ENCODE measurements at regions not wholly inside any gene's neighbourhood (a gene's known extent, or its start where the extent isn't known, plus 50 kb on each side); places are given as distances from the start of the nearest gene placed in this dataset.
"Not testable (repeated sequence)": the region's sequence is repeated elsewhere in the genome, so short reads cannot be mapped to it uniquely, and the experiment has no call there.

GRCh38 chr12:11497438-11497837 lies 102.1 kb upstream of the PRB2 start:
- TF ChIP-seq EP300 (IDR thresholded peaks at IDR 0.05) (no peak), CTCF (IDR thresholded peaks at IDR 0.05) (no peak), POLR2A (IDR thresholded peaks at IDR 0.05) (no peak)
- intact Hi-C loops (cut with DNase I) = loop anchor here in 1 of 4 donors (10.0 kb wide), 1 partner anchor 1587 kb away; no protein-coding TSS in a partner anchor
- Histone ChIP-seq H3K27ac (no peak overlapping the region), H3K4me1 (ENCODE audit: insufficient read depth) (peaks cover 1% of the 10 kb centered on the region), H3K4me3 (no peak overlapping the region), H3K9me3 (no peaks in the 10 kb centered on the region), H3K36me3 (no peaks in the 10 kb centered on the region), H3K27me3 (no peaks in the 10 kb centered on the region)
- WGBS, 3 donors = 88 to 92% (median 91%) methylated on average over 7 of the region's 7 CpGs
- no peak for DNase-seq

DNA sequence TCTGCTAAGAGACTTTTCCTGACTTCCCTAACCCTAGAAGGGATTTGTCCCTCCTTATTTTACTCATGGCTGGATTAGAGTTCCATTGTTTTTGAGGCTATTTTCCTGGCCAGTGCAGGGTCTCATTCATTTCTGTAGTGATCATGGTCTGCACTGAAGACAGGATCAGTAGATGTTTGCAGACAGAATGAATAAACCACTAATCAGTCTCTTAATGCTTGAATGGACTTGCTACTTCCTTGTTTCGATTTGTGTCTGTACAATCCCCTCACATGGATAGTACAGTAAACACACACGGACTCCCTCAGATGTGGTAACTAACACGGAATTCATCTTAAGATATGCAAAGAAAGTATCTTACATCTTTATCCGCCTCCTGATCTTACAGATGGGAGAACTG lies 102.6 kb upstream of the PRB2 start:
- intact Hi-C loops (cut with DNase I) = loop anchor here in 1 of 4 donors (10.0 kb wide), 1 partner anchor 1587 kb away; no protein-coding TSS in a partner anchor
- Histone ChIP-seq H3K9me3 (no peaks in the 10 kb centered on the region), H3K4me3 (no peak overlapping the region), H3K27ac (no peak overlapping the region), H3K27me3 (no peaks in the 10 kb centered on the region), H3K36me3 (no peaks in the 10 kb centered on the region), H3K4me1 (ENCODE audit: insufficient read depth) (peaks cover 1% of the 10 kb centered on the region)
- DNase-seq = no peak
- WGBS, 3 donors = 80 to 88% (median 85%) methylated on average over 4 of the region's 4 CpGs
- no peak for TF ChIP-seq CTCF (IDR thresholded peaks at IDR 0.05)
- TF ChIP-seq EP300 (IDR thresholded peaks at IDR 0.05) = no peak
- no peak for TF ChIP-seq POLR2A (IDR thresholded peaks at IDR 0.05)

DNA sequence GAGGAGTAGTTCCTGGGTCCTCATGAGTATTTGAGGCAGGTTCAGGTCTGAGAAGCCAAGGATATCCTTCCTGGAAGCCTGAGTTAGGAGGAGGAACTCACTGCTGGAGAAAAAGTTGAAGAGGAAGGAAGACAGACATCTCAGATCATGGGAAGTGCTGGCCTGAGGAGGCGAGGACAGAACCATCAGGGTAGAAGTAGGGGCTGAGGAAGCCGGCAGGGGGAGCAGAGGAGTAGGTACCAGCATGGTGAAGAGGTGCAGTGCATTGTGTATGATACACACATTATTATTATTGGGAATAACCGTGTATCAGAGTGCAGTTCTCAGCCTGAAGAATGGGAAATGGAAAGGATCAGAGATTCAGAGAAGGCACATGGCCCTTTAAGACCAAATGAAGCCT lies 103.2 kb upstream of the PRB2 start:
- H3K27me3 ChIP-seq; DNase-seq; H3K4me1 ChIP-seq (ENCODE audit: insufficient read depth); H3K36me3 ChIP-seq; H3K4me3 ChIP-seq; H3K27ac ChIP-seq; H3K9me3 ChIP-seq: not testable (repeated sequence)
- intact Hi-C loops (cut with DNase I) = loop anchor here in 1 of 4 donors (10.0 kb wide), 1 partner anchor 1586 kb away; no protein-coding TSS in a partner anchor
- 35 to 46% (median 45%) methylated on average over 3 of the region's 3 CpGs for WGBS, 3 donors

DNA sequence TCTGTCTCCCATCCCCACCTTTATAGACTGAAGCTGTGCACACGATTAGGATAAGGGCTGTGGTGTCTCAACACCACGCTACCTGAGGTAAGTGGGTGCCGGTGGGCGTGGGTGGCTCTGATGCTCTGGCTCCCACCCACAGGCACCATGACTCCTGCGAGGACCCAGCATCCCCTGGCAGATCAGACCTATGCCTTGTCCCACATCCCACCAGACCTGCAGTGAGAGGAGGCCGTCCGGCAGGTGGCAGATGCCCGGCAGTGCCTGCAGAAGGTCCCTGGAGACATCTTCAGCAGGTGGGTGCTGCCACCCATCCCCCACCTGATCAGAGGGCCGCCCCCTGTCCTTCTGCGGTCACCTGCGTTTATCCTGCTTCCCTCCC lies 104.4 kb upstream of the PRB2 start:
- peaks cover 1% of the 10 kb centered on the region for H3K4me1 ChIP-seq (ENCODE audit: insufficient read depth)
- no peaks in the 10 kb centered on the region for H3K27me3 ChIP-seq
- H3K36me3 ChIP-seq = no peaks in the 10 kb centered on the region
- WGBS, 3 donors = 60 to 68% (median 64%) methylated on average over 9 to 11 of the region's 11 CpGs
- no peak for DNase-seq
- no peak overlapping the region for H3K27ac ChIP-seq
- TF ChIP-seq CTCF (IDR thresholded peaks at IDR 0.05) (no peak), POLR2A (IDR thresholded peaks at IDR 0.05) (no peak), EP300 (IDR thresholded peaks at IDR 0.05) (no peak)
- intact Hi-C loops (cut with DNase I) = loop anchor here in 1 of 4 donors (10.0 kb wide), 1 partner anchor 1585 kb away; no protein-coding TSS in a partner anchor
- no peak overlapping the region for H3K4me3 ChIP-seq
- H3K9me3 ChIP-seq = no peaks in the 10 kb centered on the region

- H3K27ac ChIP-seq = no peak overlapping the region
- H3K9me3 ChIP-seq = no peaks in the 10 kb centered on the region
- peak; percentile 48 to 90 (median 83) for DNase-seq
- 2 to 6% (median 3%) methylated on average over 54 to 62 of the region's 62 CpGs for WGBS, 3 donors
- no peak for TF ChIP-seq EP300 (IDR thresholded peaks at IDR 0.05)
- TF ChIP-seq POLR2A (IDR thresholded peaks at IDR 0.05) = no peak
- no peak for TF ChIP-seq CTCF (IDR thresholded peaks at IDR 0.05)
- peaks cover 1% of the 10 kb centered on the region for H3K4me1 ChIP-seq (ENCODE audit: insufficient read depth)
- H3K36me3 ChIP-seq = no peaks in the 10 kb centered on the region
- H3K4me3 ChIP-seq = no peak overlapping the region
- H3K27me3 ChIP-seq = no peaks in the 10 kb centered on the region
- intact Hi-C loops (cut with DNase I) = no loop called here
Measured at GRCh38 chr12:11500188-11500860, 105.0 kb upstream of the PRB2 start.

Data from ovary (tissue), 7 donors.